Mesothelial cell of epicardium (in vitro differentiated cells): ENCODE measurements at regions not wholly inside any gene's neighbourhood (a gene's known extent, or its start where the extent isn't known, plus 50 kb on each side); places are given as distances from the start of the nearest gene placed in this dataset.

Source experiments
- DNase-seq, 2 experiments: peaks; one replicate each; pipeline ENCODE4 v3.0.0; 2021; ENCODE audit warnings: low spot score in 2 of 2; ENCODE audit not compliant: unreplicated experiment in 2 of 2
- H3K27ac Mint-ChIP-seq: 2 replicates; pipeline ENCODE4 v1.8.0; 2021; ENCODE audit warnings: mixed read lengths
- H3K27me3 Mint-ChIP-seq: 2 replicates; pipeline ENCODE4 v1.8.0; 2021; ENCODE audit warnings: low read depth, mixed read lengths
- H3K36me3 Mint-ChIP-seq: 2 replicates; pipeline ENCODE4 v1.8.0; 2021; ENCODE audit warnings: mixed read lengths
- H3K4me1 Mint-ChIP-seq: 2 replicates; pipeline ENCODE4 v1.8.0; 2021; ENCODE audit warnings: mixed read lengths
- H3K4me3 Mint-ChIP-seq: 2 replicates; pipeline ENCODE4 v1.8.0; 2021; ENCODE audit warnings: mild to moderate bottlenecking, moderate library complexity, mixed read lengths
- H3K9me3 Mint-ChIP-seq: 2 replicates; pipeline ENCODE4 v1.8.0; 2021; ENCODE audit warnings: mixed read lengths
- TF ChIP-seq, protein P1 (sequence below): fragments of 200-600 bp; sonication (generic); IDR thresholded peaks from one replicate; pipeline ENCODE4 v1.5.0; 2021; ENCODE audit warnings: antibody characterized with exemption; ENCODE audit not compliant: unreplicated experiment

DNA sequence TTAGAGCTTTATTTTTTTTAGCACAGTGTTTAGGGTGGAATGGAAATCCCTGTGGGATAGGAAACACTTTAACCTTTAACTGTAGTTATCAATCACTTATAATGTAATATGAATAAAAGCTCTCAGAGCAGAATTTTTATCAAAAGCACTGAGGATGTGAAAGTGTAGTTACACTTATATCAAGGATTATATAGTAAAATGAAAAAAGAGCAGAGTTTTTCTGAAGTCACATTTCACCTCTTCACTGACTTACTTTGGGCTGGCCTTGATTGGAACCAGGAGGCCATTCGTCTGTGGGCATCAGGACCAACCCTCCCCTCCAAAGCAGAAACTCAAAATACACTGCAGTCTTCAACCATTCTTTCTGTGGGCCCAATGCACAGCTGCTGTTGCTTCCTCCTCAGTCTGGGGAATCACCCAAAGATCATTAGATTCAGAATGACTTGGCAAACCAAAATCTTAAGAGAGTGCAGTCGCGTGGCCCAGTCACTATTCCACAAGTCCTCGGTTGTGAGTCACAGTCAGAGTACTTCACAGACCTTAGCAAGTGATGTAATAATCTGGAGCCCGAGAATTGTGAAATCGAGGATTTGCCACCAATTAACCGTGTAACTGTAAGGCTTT is 132.6 kb upstream of the COL8A1 start:
- Mint-ChIP-seq H3K4me1 (peaks cover 2% of the 10 kb centered on the region), H3K4me3 (no peak overlapping the region)
- no peak for DNase-seq

DNA sequence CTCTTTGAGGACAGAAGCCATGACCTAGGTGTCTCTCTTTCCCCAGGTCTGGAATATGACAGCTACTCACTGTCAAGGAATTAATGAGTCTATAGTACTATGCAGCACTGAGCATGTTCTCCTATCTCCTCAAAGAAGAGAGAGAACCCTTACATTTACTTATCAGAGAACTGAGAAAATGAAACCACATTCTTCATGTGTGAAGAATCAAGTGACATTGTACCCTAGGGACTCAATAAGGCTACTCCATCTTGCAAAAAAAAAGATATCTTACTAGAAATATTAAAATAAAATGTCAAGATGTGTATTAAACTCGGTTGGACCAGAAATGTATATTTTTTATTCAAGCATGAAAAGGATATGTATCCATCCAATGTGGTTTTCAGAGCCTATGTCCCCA is 133.2 kb upstream of the COL8A1 start:
- Mint-ChIP-seq H3K4me1 (peaks cover 2% of the 10 kb centered on the region), H3K4me3 (no peak overlapping the region), H3K9me3 (no peaks in the 10 kb centered on the region), H3K36me3 (no peaks in the 10 kb centered on the region), H3K27me3 (no peaks in the 10 kb centered on the region), H3K27ac (no peak overlapping the region)
- TF ChIP-seq, protein P1, sequence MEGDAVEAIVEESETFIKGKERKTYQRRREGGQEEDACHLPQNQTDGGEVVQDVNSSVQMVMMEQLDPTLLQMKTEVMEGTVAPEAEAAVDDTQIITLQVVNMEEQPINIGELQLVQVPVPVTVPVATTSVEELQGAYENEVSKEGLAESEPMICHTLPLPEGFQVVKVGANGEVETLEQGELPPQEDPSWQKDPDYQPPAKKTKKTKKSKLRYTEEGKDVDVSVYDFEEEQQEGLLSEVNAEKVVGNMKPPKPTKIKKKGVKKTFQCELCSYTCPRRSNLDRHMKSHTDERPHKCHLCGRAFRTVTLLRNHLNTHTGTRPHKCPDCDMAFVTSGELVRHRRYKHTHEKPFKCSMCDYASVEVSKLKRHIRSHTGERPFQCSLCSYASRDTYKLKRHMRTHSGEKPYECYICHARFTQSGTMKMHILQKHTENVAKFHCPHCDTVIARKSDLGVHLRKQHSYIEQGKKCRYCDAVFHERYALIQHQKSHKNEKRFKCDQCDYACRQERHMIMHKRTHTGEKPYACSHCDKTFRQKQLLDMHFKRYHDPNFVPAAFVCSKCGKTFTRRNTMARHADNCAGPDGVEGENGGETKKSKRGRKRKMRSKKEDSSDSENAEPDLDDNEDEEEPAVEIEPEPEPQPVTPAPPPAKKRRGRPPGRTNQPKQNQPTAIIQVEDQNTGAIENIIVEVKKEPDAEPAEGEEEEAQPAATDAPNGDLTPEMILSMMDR, result no peak
- DNase-seq, result no peak

More for the DNA sequence above, 132.6 kb upstream of the COL8A1 start:
- TF ChIP-seq, protein P1, result no peak
- Mint-ChIP-seq H3K36me3 (no peaks in the 10 kb centered on the region), H3K27ac (no peak overlapping the region), H3K27me3 (no peaks in the 10 kb centered on the region), H3K9me3 (no peaks in the 10 kb centered on the region)

DNA sequence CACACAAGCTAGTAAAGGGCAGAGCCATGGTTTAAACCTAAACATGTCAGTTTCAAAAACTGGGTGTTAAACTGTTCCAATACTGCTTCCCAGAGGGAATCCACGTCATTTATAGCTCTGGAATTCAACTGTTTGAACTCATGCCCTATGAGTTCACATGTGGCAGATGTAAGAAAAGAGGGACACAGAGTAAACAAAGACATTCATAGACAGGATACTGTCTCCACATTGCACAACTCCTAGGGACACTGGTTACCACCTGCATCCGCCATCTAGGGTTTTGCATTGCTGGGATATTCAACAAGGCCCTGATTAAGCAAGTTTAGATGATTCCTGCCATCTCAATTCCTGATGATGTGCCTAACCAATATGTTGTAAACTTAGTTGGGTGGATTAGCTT is 134.1 kb upstream of the COL8A1 start:
- no peaks in the 10 kb centered on the region for H3K9me3 Mint-ChIP-seq
- no peak overlapping the region for H3K27ac Mint-ChIP-seq
- no peaks in the 10 kb centered on the region for H3K27me3 Mint-ChIP-seq
- peaks cover 2% of the 10 kb centered on the region for H3K4me1 Mint-ChIP-seq
- TF ChIP-seq, protein P1, result no peak
- no peak overlapping the region for H3K4me3 Mint-ChIP-seq
- no peak for DNase-seq
- no peaks in the 10 kb centered on the region for H3K36me3 Mint-ChIP-seq

GRCh38 chr3:99503350-99503749 is 135.0 kb upstream of the COL8A1 start:
- peak overlapping the region; percentile 5 for H3K27ac Mint-ChIP-seq
- H3K9me3 Mint-ChIP-seq, result no peaks in the 10 kb centered on the region
- H3K4me1 Mint-ChIP-seq, result peaks cover 2% of the 10 kb centered on the region
- H3K36me3 Mint-ChIP-seq, result no peaks in the 10 kb centered on the region
- no peak overlapping the region for H3K4me3 Mint-ChIP-seq
- no peaks in the 10 kb centered on the region for H3K27me3 Mint-ChIP-seq
- DNase-seq, result no peak
- TF ChIP-seq, protein P1, result no peak

DNA sequence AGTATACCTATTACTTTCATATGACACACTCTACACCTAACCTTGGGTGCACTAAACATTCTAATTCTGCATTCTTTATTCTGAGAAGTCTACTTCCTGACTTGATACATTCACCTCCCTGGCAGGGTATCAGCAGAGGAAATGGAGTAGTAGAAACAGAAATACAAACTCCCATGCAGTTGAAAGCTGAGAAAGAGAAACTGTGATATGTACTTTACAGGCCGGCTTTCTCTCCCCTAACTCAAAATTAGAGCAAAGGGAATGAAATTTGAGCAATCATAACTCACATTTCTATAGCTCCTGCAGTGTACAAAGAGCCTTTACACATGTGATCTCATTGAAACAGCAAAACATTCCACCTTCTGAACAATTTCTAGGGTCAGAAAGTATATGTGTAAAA is 135.5 kb upstream of the COL8A1 start:
- Mint-ChIP-seq H3K9me3 (no peaks in the 10 kb centered on the region), H3K4me3 (no peak overlapping the region), H3K36me3 (no peaks in the 10 kb centered on the region), H3K27ac (peak overlapping the region; percentile 5), H3K4me1 (peaks cover 2% of the 10 kb centered on the region), H3K27me3 (no peaks in the 10 kb centered on the region)
- DNase-seq, result no peak
- TF ChIP-seq, protein P1, result no peak

DNA sequence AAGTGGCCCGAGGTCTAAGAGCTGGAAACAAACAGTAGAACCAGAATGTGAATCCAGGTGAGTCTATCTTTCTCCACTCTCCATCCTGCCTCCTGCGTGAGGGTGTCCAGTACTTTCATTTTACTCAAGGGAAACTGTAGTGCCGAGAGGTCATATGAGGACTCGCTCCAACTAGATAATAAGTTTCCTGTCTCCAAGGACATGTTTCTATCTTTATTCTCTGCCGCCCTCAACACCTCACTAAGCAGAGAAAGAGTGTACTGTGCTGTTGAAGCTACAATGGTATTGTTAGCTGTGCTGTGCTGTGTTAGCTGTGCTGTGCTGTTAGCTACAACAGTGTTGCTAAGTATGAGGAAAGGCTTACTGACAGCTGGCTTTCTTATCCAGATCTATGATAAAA is 137.9 kb upstream of the COL8A1 start:
- Mint-ChIP-seq H3K9me3 (peaks cover 8% of the 10 kb centered on the region), H3K36me3 (no peaks in the 10 kb centered on the region), H3K4me1 (peaks cover 2% of the 10 kb centered on the region), H3K27me3 (no peaks in the 10 kb centered on the region), H3K27ac (no peak overlapping the region), H3K4me3 (no peak overlapping the region)
- DNase-seq, result no peak
- TF ChIP-seq, protein P1, result no peak
